Renal cortical epithelial cell (primary cell): ENCODE measurements at regions not wholly inside any gene's neighbourhood (a gene's known extent, or its start where the extent isn't known, plus 50 kb on each side); places are given as distances from the start of the nearest gene placed in this dataset.
A peak's percentile ranks its signal among the peaks of the same experiment; 100 is the strongest.
"Not testable (repeated sequence)": the region's sequence is repeated elsewhere in the genome, so short reads cannot be mapped to it uniquely, and the experiment has no call there.

Experiments used
- DNase-seq: peaks from one replicate; pipeline ENCODE4 v3.0.0-alpha.2; 2011; ENCODE audit warnings: low read depth

DNA sequence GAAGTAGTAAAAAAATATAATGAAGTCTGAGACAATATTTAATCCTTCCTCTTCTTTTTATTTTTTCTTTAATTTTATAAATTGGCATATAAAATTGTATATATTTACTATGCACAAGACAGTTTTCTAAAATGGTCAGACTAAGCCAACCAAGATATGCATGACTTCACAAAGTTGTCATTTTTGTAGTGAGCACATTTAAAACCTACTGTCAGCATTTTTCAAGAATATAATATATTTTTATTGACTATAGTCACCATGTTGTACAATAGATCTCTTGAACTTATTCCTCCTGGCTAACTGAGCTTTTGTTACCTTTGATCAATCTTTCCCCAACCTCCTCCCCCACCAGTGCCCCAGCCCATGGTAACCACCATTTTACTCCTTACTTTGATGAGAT lies 129.2 kb downstream of the ATP6V1G3 start:
- DNase-seq = no peak

- no peak for DNase-seq
Observed at GRCh38 chr1:198408716-198409115, 131.8 kb downstream of the ATP6V1G3 start.

- DNase-seq = not testable (repeated sequence)
Observed at GRCh38 chr1:198404632-198405031, 135.8 kb downstream of the ATP6V1G3 start.

DNA sequence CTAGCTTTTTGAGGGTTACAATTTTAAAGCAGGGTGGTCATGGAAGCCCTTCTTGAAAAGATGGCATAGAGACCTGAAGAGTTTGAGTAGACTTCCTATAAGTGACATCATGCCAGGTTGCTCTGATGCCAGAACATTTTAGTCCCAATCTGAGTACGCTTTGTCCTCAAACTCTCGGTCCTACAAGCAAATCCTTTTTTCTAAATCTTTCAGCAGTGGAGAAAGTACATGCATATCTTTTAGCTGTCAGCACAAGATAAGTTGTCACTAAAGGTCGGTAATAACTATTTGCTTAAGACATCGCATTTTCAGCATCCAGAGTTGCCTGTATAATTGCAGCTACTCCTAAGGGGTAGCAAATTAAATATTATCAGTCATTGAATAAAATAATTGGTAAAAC lies 140.4 kb downstream of the ATP6V1G3 start:
- DNase-seq = no peak

DNA sequence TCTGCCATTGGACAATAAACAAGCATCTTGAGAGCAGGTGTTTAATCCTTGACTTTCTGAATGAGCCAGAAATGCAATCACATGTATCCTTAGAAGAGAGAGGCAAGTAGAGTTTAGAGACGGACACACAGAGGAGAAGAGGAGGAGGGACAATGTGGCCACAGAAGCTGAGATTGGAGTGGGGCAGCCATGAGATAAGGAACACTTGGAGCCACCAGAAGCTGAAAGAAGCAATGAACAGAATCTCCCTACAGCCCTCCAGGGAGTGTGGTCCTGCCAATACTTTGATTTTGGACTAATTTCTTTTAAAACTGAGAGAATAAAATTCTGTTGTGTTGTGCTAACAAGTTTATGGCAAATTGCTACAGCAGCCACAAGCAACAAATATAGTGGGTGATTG lies 141.0 kb downstream of the ATP6V1G3 start:
- no peak for DNase-seq

- DNase-seq = no peak
Observed at GRCh38 chr1:198397208-198397808, 143.2 kb downstream of the ATP6V1G3 start.

DNA sequence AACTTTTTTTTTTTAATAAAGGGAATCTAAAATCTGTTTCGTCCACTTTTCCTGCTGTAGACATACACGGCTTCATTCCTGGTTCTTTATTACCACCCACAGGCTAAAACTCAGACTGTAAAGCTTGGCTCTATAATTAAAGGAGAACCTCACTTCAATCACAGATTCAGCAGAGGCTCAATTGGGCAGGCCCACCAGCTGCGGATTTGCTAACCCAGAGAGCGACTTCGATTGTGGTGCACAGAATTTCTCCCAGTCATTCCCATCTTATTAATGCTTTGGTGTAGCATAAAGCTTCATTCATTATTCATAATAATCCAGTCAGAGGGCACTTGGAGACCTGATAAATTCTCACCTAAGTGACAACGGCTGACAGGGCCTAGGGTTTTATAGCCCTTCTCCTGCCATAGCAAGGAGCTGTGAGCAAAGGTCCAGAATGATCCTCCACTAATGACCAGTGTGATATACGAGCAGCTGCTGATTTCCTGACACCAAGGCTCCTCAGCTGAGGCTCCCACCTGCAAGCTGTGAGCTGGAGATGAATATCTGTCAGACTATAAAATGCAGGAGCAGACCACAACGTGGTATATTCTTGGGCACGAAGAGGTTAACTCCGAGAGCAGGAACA lies 149.0 kb downstream of the ATP6V1G3 start:
- DNase-seq = no peak

DNA sequence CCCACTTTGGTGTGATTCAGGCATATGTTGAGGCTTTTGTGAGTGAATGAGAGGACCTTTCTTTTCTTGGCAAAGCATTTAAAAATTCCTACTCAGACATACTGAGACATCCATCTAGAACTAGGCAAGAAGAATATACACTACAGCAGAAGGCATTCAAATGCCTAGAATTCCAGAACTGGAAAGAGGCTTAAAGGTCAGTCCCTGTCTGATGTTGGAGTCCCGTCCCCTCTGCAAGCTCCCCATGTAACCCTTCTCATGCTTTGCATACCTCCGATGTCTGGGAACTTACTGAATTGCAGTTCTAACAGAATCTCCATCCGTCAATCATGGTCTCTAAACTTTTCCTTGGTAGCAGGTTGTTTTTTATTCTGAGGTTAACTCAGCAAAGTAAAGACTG lies 152.9 kb downstream of the ATP6V1G3 start:
- peak; percentile 2 for DNase-seq

DNA sequence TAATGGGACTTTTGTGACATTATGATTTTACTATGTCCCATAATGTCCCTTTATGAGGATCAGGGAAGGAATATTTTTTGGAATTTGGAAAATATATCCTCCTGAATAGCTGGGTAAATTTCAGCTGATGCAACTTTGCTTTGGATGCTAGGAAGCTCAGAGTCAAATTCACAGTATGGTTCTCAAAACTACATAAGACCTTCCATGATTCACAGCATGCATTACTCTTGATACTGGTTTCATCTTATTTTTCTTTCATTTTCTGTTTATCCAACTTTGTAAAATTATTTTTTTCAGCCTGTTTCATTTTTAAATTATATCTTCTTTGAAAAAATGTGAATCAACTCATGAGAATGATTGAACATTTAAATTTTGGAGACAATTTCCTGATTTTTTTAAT lies 160.2 kb downstream of the ATP6V1G3 start:
- DNase-seq = no peak

DNA sequence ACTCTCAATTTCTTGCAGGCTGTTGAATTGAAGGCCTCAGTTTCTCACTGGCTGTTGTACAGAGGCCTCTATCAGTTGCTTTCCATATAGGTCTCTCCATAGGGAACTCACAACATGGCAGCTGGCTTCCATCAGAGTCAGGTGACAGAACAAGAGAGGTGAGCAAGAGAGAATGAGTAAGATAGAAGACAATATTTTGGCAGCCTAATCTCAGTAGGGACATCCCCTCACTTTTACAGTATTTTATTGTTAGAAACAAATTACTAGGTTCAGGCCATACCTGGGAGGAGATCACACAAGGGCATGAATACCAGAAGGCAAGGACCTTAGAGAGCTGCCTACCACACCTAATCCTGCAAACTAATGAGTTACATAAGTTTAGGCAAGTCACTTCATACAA lies 162.8 kb downstream of the ATP6V1G3 start:
- no peak for DNase-seq

GRCh38 chr1:198374288-198374687 lies 166.2 kb downstream of the ATP6V1G3 start:
- DNase-seq = no peak

DNA sequence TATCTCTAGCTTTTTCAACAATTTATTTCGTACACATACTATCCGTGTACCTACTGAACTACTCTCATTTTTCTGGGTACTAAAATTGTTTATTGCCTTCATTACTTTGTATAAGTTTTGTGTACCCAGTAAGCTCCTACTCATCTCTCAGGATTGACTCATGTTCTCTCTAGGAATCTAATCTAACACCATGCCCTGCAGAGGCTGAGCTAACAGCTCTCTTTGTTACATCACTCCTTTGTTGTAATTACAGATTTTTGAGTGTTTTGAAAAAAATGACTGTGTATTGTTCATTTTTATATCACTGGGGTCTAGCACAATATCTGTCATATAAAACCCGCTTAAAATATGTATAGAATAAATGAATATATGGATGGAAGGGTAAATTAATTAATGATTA lies 167.1 kb downstream of the ATP6V1G3 start:
- DNase-seq = no peak
